HEK293 (cell line): ENCODE measurements at regions not wholly inside any gene's neighbourhood (a gene's known extent, or its start where the extent isn't known, plus 50 kb on each side); places are given as distances from the start of the nearest gene placed in this dataset.
A peak's percentile ranks its signal among the peaks of the same experiment; 100 is the strongest.

Experiments used
- CTCF ChIA-PET: fragments of 350-600 bp; formaldehyde crosslinking; extraction: SDS; loops from one replicate; lab custom pipeline; 2021; ENCODE audit warnings: antibody characterized with exemption; lab: Yijun Ruan, JAX
- POLR2A ChIA-PET: fragments of 300-600 bp; formaldehyde crosslinking; extraction: SDS; loops from one replicate; lab custom pipeline; 2020; ENCODE audit warnings: antibody characterized with exemption, inconsistent platforms; lab: Yijun Ruan, JAX
- H3K27ac ChIP-seq: fragments of 200-500 bp; sonication (Bioruptor generic); 2 replicates; pipeline ENCODE4 v1.5.1; 2014; ENCODE audit warnings: low read depth, low read length, control low read depth, inconsistent platforms; ENCODE audit errors: extremely low read depth
- H3K36me3 ChIP-seq, 2 experiments: fragments of 200-500 bp in 1 of 2; sonication (Bioruptor generic) in 1 of 2; 1 replicate in 1 of 2; 2 replicates in 1 of 2; pipeline ENCODE4 v1.5.1; 2014 to 2017; ENCODE audit warnings: inconsistent platforms in 2 of 2, low read length in 2 of 2; ENCODE audit not compliant: control insufficient read depth in 2 of 2, insufficient read depth in 1 of 2
- H3K4me1 ChIP-seq: fragments of 200-500 bp; sonication (Bioruptor generic); 2 replicates; pipeline ENCODE4 v1.5.1; 2014; ENCODE audit warnings: mild to moderate bottlenecking, low read length, inconsistent platforms; ENCODE audit not compliant: control insufficient read depth, insufficient read depth
- H3K4me3 ChIP-seq: 2 replicates; pipeline ENCODE4 v1.5.1; 2011; ENCODE audit warnings: low read depth, mild to moderate bottlenecking, control low read depth, low read length, moderate library complexity
- H3K9me3 ChIP-seq: fragments of 200-500 bp; sonication (Bioruptor generic); 2 replicates; pipeline ENCODE4 v1.5.1; 2014; ENCODE audit warnings: low read depth, low read length, inconsistent platforms; ENCODE audit not compliant: control insufficient read depth, insufficient read depth
- EGR2 ChIP-seq: fragments of 450-650 bp; formaldehyde crosslinking; IDR thresholded peaks from 2 replicates; pipeline ENCODE4 v1.5.1; 2016; ENCODE audit warnings: low read depth, missing biosample characterization, missing genetic modification characterization
- GLIS1 ChIP-seq: fragments of 450-650 bp; formaldehyde crosslinking; IDR thresholded peaks from 2 replicates; pipeline ENCODE4 v1.5.1; 2016; ENCODE audit warnings: missing biosample characterization, missing genetic modification characterization
- HOXD13 ChIP-seq: sonication (generic); formaldehyde crosslinking; IDR thresholded peaks from 2 replicates; pipeline ENCODE4 v1.8.0; 2022; ENCODE audit warnings: missing genetic modification reagents, borderline replicate concordance
- KLF10 ChIP-seq: fragments of 450-650 bp; IDR thresholded peaks from 2 replicates; pipeline ENCODE4 v1.5.1; 2018; ENCODE audit warnings: missing biosample characterization, mild to moderate bottlenecking, missing genetic modification characterization
- KLF8 ChIP-seq: fragments of 450-650 bp; formaldehyde crosslinking; IDR thresholded peaks from 2 replicates; pipeline ENCODE4 v1.5.1; 2016; ENCODE audit warnings: missing biosample characterization, missing genetic modification characterization
- OVOL3 ChIP-seq: fragments of 450-650 bp; formaldehyde crosslinking; IDR thresholded peaks from 2 replicates; pipeline ENCODE4 v1.5.1; 2016; ENCODE audit warnings: missing biosample characterization, missing genetic modification characterization
- PRDM1 ChIP-seq: fragments of 450-650 bp; formaldehyde crosslinking; IDR thresholded peaks from 2 replicates; pipeline ENCODE4; 2016; ENCODE audit warnings: missing biosample characterization, missing genetic modification characterization
- ZFHX2 ChIP-seq: fragments of 450-650 bp; formaldehyde crosslinking; conservative IDR thresholded peaks from 2 replicates; pipeline ENCODE4 v1.5.1; 2016; ENCODE audit warnings: missing biosample characterization, missing genetic modification characterization
- ZFP41 ChIP-seq: fragments of 450-650 bp; formaldehyde crosslinking; IDR thresholded peaks from 2 replicates; pipeline ENCODE4 v1.5.1; 2016; ENCODE audit warnings: missing biosample characterization, missing genetic modification characterization, borderline replicate concordance
- ZNF335 ChIP-seq: fragments of 450-650 bp; formaldehyde crosslinking; conservative IDR thresholded peaks from 2 replicates; pipeline ENCODE4 v1.5.1; 2016; ENCODE audit warnings: missing biosample characterization, missing genetic modification characterization
- ZNF354C ChIP-seq: fragments of 450-650 bp; formaldehyde crosslinking; IDR thresholded peaks from 2 replicates; pipeline ENCODE4 v1.5.1; 2016; ENCODE audit warnings: missing biosample characterization, missing genetic modification characterization, low read depth, borderline replicate concordance
- ZNF366 ChIP-seq: fragments of 450-650 bp; formaldehyde crosslinking; conservative IDR thresholded peaks from 2 replicates; pipeline ENCODE4 v1.5.1; 2016; ENCODE audit warnings: missing biosample characterization, missing genetic modification characterization
- ZNF416 ChIP-seq: fragments of 450-650 bp; formaldehyde crosslinking; IDR thresholded peaks from 2 replicates; pipeline ENCODE4 v1.5.1; 2016; ENCODE audit warnings: missing biosample characterization, missing genetic modification characterization
- ZNF521 ChIP-seq: fragments of 450-650 bp; formaldehyde crosslinking; IDR thresholded peaks from 2 replicates; pipeline ENCODE4 v1.5.1; 2017; ENCODE audit warnings: missing biosample characterization, mild to moderate bottlenecking, missing genetic modification characterization
- ZNF549 ChIP-seq: fragments of 450-650 bp; IDR thresholded peaks from 2 replicates; pipeline ENCODE4 v1.5.1; 2018; ENCODE audit warnings: missing biosample characterization, missing genetic modification characterization, mild to moderate bottlenecking, inconsistent platforms, moderate library complexity
- ZNF654 ChIP-seq: fragments of 450-650 bp; formaldehyde crosslinking; IDR thresholded peaks from 2 replicates; pipeline ENCODE4 v1.5.1; 2016; ENCODE audit warnings: low read depth, missing biosample characterization, missing genetic modification characterization
- ZNF837 ChIP-seq: fragments of 450-650 bp; formaldehyde crosslinking; IDR thresholded peaks from 2 replicates; pipeline ENCODE4 v1.5.1; 2016; ENCODE audit warnings: missing biosample characterization, missing genetic modification characterization
- TF ChIP-seq, protein P1 (sequence below): fragments of 450-650 bp; formaldehyde crosslinking; IDR thresholded peaks from 2 replicates; pipeline ENCODE4 v1.5.1; 2016; ENCODE audit warnings: missing biosample characterization, missing genetic modification characterization, low read depth
- TF ChIP-seq, protein P2 (sequence below): fragments of 450-650 bp; formaldehyde crosslinking; IDR thresholded peaks from 2 replicates; pipeline ENCODE4 v1.5.1; 2016; ENCODE audit warnings: missing biosample characterization, missing genetic modification characterization
- TF ChIP-seq, protein P3 (sequence below): sonication (generic); formaldehyde crosslinking; IDR thresholded peaks from 2 replicates; pipeline ENCODE4 v1.8.1; 2022; ENCODE audit warnings: mild to moderate bottlenecking, moderate library complexity, missing genetic modification reagents
- TF ChIP-seq, protein P4 (sequence below): fragments of 450-650 bp; formaldehyde crosslinking; IDR thresholded peaks from 2 replicates; pipeline ENCODE4 v1.5.1; 2016; ENCODE audit warnings: missing biosample characterization, missing genetic modification characterization

DNA sequence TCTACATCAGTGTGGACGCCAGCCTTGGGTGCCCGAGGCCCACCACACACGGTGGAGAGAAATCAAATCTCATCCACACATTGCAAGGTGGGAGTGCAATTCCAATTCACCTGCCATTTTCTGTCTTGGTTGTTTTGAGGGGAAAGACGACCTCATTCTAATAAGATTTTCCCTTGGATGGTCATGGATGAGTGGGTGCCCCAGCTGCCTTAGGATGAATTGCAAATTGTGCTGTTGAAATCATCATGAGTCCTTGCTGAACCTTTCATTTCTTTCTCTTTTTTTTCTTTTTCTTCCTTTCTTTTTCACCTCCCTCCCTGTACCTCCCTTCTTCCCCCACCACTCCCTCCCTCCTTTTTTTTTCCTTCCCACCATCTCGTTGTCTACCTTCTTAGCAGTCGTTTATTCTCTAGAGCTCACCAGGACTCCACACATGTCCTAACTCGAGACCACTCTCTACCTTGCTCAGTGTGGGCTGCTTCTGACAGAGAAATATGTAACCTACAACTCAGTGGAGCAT lies 266.9 kb upstream of the NFE2L3 start:
- no peak for TF ChIP-seq KLF10
- TF ChIP-seq ZNF366 (tag by site-specific recombination), result peak; percentile 64
- TF ChIP-seq ZNF335 (tag by site-specific recombination), result 0 out of 2 replicates have a peak, but pooled peaks have one; percentile 23
- 0 out of 2 replicates have a peak, but pooled peaks have one; percentile 50 for TF ChIP-seq PRDM1 (tag by site-specific recombination)
- no peak for TF ChIP-seq ZNF521 (tag by site-specific recombination)
- TF ChIP-seq OVOL3, result no peak
- TF ChIP-seq, protein P1, sequence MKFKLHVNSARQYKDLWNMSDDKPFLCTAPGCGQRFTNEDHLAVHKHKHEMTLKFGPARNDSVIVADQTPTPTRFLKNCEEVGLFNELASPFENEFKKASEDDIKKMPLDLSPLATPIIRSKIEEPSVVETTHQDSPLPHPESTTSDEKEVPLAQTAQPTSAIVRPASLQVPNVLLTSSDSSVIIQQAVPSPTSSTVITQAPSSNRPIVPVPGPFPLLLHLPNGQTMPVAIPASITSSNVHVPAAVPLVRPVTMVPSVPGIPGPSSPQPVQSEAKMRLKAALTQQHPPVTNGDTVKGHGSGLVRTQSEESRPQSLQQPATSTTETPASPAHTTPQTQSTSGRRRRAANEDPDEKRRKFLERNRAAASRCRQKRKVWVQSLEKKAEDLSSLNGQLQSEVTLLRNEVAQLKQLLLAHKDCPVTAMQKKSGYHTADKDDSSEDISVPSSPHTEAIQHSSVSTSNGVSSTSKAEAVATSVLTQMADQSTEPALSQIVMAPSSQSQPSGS (tag by site-specific recombination), result peak; percentile 70

DNA sequence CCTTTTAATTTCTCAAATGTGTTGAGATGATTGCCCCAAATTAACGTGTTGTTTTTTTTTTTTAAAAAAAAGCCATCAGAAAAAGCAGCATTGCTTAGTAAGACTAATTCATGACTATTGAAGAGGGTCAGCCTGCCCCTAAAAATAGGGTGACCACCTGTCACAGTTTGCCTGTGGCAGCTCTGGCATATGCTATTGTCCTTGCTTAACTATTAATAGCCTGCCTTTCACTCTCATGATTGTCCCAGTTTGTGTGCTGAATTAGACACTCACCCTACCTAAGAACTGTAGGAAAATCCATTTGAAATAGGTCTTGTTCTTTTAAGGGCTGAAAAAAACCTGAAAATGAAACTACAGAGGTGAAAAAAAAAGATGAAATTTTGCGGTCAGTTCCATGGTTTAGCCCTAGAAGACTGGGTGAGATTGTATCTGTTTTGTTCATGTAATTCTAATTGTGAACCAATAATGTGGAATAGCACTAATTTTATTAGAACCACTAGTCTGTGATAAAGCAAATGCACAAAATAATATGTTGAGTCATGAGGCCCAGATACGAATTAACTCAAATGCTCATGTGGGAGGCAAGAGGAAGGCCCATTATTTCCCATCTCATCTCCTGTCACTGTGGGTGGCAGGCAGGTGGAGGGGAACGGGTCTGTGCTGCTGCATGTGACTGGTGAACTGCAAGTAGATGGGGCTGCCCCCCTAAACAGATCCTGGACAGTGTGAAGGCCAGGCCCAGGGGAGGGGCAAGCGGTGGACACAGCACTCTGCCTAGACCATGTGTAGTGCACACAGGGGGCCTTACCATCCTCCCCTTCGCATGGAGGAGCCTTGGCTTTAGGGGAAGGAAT lies 265.4 kb upstream of the NFE2L3 start:
- ChIA-PET CTCF (interaction anchor here (0.5 kb wide), 1 partner anchor 1787 kb away, joined by 3 read pairs; no protein-coding TSS in a partner anchor), POLR2A (no interaction called here)
- Histone ChIP-seq H3K36me3 (no peaks in the 10 kb centered on the region), H3K9me3 (no peaks in the 10 kb centered on the region), H3K27ac (no peak overlapping the region), H3K4me3 (no peak overlapping the region), H3K4me1 (peaks cover 21% of the 10 kb centered on the region)
- TF ChIP-seq EGR2 (tag by site-specific recombination) (0 out of 2 replicates have a peak, but pooled peaks have one; percentile 30), HOXD13 (CRISPR knock-in tag) (no peak), ZNF654 (no peak), GLIS1 (tag by site-specific recombination) (peak; percentile 59), ZNF837 (no peak), ZFP41 (tag by site-specific recombination) (no peak), ZFHX2 (peak; percentile 66)
- TF ChIP-seq, protein P2, sequence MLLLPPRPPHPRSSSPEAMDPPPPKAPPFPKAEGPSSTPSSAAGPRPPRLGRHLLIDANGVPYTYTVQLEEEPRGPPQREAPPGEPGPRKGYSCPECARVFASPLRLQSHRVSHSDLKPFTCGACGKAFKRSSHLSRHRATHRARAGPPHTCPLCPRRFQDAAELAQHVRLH (tag by site-specific recombination), result no peak
- TF ChIP-seq, protein P3, sequence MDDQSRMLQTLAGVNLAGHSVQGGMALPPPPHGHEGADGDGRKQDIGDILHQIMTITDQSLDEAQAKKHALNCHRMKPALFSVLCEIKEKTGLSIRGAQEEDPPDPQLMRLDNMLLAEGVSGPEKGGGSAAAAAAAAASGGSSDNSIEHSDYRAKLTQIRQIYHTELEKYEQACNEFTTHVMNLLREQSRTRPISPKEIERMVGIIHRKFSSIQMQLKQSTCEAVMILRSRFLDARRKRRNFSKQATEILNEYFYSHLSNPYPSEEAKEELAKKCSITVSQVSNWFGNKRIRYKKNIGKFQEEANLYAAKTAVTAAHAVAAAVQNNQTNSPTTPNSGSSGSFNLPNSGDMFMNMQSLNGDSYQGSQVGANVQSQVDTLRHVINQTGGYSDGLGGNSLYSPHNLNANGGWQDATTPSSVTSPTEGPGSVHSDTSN, result no peak

More for the DNA sequence above, 266.9 kb upstream of the NFE2L3 start:
- no peaks in the 10 kb centered on the region for H3K9me3 ChIP-seq
- ChIA-PET CTCF (no interaction called here), POLR2A (no interaction called here)
- no peaks in the 10 kb centered on the region for H3K36me3 ChIP-seq
- no peak overlapping the region for H3K4me3 ChIP-seq
- peaks cover 30% of the 10 kb centered on the region for H3K4me1 ChIP-seq
- H3K27ac ChIP-seq, result no peak overlapping the region

DNA sequence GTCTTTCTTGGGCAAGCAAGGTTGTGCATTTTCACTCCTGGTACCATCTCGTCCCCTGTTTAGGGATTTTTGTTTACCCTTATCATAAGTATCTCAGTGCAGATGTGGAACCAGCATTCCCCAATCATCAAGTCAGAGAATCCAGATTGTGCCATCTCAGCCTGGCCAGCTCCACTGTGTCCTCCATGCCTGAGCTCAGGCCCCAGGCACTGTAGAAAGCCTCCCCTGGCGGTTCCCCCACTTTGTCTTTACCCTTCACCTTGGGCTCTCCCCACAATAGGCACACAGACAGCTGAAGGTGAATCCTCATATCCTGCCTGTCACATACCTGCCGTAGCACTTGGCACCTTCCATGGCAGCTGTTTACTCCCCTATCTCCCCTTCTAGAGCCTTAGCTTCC lies 264.7 kb upstream of the NFE2L3 start:
- Histone ChIP-seq H3K4me3 (no peak overlapping the region), H3K27ac (no peak overlapping the region), H3K4me1 (peaks cover 14% of the 10 kb centered on the region), H3K9me3 (no peaks in the 10 kb centered on the region), H3K36me3 (no peaks in the 10 kb centered on the region)
- ChIA-PET CTCF (interaction anchor here (0.5 to 1.9 kb wide), 2 partner anchors 13 to 1787 kb away, joined by 3 to 6 read pairs; no protein-coding TSS in a partner anchor), POLR2A (no interaction called here)
- TF ChIP-seq, protein P4, sequence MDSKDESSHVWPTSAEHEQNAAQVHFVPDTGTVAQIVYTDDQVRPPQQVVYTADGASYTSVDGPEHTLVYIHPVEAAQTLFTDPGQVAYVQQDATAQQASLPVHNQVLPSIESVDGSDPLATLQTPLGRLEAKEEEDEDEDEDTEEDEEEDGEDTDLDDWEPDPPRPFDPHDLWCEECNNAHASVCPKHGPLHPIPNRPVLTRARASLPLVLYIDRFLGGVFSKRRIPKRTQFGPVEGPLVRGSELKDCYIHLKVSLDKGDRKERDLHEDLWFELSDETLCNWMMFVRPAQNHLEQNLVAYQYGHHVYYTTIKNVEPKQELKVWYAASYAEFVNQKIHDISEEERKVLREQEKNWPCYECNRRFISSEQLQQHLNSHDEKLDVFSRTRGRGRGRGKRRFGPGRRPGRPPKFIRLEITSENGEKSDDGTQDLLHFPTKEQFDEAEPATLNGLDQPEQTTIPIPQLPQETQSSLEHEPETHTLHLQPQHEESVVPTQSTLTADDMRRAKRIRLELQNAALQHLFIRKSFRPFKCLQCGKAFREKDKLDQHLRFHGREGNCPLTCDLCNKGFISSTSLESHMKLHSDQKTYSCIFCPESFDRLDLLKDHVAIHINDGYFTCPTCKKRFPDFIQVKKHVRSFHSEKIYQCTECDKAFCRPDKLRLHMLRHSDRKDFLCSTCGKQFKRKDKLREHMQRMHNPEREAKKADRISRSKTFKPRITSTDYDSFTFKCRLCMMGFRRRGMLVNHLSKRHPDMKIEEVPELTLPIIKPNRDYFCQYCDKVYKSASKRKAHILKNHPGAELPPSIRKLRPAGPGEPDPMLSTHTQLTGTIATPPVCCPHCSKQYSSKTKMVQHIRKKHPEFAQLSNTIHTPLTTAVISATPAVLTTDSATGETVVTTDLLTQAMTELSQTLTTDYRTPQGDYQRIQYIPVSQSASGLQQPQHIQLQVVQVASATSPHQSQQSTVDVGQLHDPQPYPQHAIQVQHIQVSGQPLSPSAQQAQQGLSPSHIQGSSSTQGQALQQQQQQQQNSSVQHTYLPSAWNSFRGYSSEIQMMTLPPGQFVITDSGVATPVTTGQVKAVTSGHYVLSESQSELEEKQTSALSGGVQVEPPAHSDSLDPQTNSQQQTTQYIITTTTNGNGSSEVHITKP (tag by site-specific recombination), result peak; percentile 97
- TF ChIP-seq KLF8 (tag by site-specific recombination) (no peak), ZNF549 (tag by site-specific recombination) (no peak), ZNF416 (tag by site-specific recombination) (no peak), ZNF354C (tag by site-specific recombination) (no peak)
